ES-I3 (cell line): ENCODE measurements at regions not wholly inside any gene's neighbourhood (a gene's known extent, or its start where the extent isn't known, plus 50 kb on each side); places are given as distances from the start of the nearest gene placed in this dataset.

ENCODE experiments used
- H3K36me3 ChIP-seq: 2 replicates; pipeline ENCODE4 v1.6.1; 2013; ENCODE audit warnings: mild to moderate bottlenecking, low read length, control low read depth, moderate library complexity; ENCODE audit not compliant: insufficient read depth
- H3K4me1 ChIP-seq: 2 replicates; pipeline ENCODE4 v1.6.1; 2013; ENCODE audit warnings: mild to moderate bottlenecking, control low read depth, low read length; ENCODE audit not compliant: insufficient read depth
- H3K9ac ChIP-seq: 2 replicates; pipeline ENCODE4 v1.6.1; 2013; ENCODE audit warnings: low read depth, mild to moderate bottlenecking, low read length, moderate library complexity
- H3K9me3 ChIP-seq: 2 replicates; pipeline ENCODE4 v1.6.1; 2013; ENCODE audit warnings: mild to moderate bottlenecking, low read length, moderate library complexity; ENCODE audit not compliant: control insufficient read depth, insufficient read depth

DNA sequence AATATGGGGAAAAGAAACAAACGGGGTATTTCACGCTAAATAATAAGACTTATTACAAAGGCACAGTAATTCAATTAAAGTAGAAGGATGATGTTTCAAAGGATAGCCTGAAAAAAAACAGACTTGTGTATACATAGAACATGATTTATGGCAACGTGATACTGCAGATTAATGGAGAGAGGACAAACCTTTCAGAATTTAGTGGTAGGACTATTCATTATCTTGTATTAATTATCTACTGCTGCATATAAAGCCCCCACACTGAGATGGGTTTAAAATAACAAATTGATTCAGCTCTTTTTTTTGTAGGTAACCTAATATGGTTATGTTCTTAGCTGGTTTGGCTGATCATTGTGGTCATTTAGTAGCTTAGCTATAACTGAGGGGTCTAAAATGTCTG is 1269.0 kb downstream of the FSTL5 start:
- Histone ChIP-seq H3K9me3 (no peaks in the 10 kb centered on the region), H3K9ac (no peak overlapping the region), H3K36me3 (no peaks in the 10 kb centered on the region), H3K4me1 (no peaks in the 10 kb centered on the region)

- no peaks in the 10 kb centered on the region for H3K4me1 ChIP-seq
- H3K9me3 ChIP-seq: no peaks in the 10 kb centered on the region
- no peak overlapping the region for H3K9ac ChIP-seq
- H3K36me3 ChIP-seq: no peaks in the 10 kb centered on the region
Measured at GRCh38 chr4:160927311-160927710, 1236.5 kb downstream of the FSTL5 start.

- Histone ChIP-seq H3K4me1 (no peaks in the 10 kb centered on the region), H3K9ac (no peak overlapping the region), H3K9me3 (no peaks in the 10 kb centered on the region), H3K36me3 (no peaks in the 10 kb centered on the region)
Measured at GRCh38 chr4:160928482-160928881, 1235.3 kb downstream of the FSTL5 start.

GRCh38 chr4:160947653-160948052 is 1216.1 kb downstream of the FSTL5 start:
- Histone ChIP-seq H3K9me3 (peaks cover 2% of the 10 kb centered on the region; the same call in 1 of the 2 replicates), H3K9ac (no peak overlapping the region), H3K4me1 (no peaks in the 10 kb centered on the region), H3K36me3 (no peaks in the 10 kb centered on the region)

DNA sequence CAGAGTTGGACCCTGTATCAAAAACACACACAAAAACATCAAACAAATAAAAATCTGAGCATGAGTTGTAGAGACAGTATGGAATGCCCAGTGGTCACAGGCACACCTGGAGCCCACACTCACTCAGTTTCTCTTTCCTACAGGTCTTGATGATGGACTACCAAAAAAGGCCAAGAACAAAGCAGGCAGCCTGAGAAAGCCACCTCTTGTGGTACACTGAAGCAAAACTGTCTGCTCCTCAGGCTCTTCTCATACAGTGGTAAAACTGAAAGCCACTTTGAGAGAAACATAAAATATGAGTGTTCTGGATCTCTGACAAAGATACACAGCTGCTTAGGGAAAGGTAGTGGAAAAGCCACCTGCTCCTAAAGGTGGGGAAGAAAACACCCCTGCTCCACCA is 1206.9 kb downstream of the FSTL5 start:
- H3K36me3 ChIP-seq: no peaks in the 10 kb centered on the region
- H3K9ac ChIP-seq: no peak overlapping the region
- no peaks in the 10 kb centered on the region for H3K4me1 ChIP-seq
- H3K9me3 ChIP-seq: no peaks in the 10 kb centered on the region

GRCh38 chr4:160969925-160970324 is 1193.9 kb downstream of the FSTL5 start:
- Histone ChIP-seq H3K9ac (no peak overlapping the region), H3K36me3 (no peaks in the 10 kb centered on the region), H3K4me1 (no peaks in the 10 kb centered on the region), H3K9me3 (no peaks in the 10 kb centered on the region)

DNA sequence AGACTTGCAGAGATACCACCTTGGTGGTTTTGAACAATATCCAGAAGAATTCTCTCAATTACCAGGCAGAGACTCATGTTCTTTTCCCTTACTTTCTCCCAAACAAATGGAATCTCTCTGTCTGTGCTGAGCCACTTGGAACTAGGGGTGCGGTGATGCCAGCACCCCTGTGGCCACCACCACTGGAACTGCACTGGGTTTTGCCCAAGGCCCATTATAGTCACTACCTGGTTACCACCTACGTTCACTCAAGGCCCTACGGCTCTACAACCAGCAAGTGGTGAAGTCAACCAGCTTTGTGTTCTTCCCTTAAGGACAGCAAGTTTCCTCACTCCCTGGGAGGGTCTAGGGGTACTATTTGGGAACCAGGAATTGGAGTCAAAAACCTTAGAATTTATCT is 1183.7 kb downstream of the FSTL5 start:
- Histone ChIP-seq H3K4me1 (no peaks in the 10 kb centered on the region), H3K9me3 (no peaks in the 10 kb centered on the region), H3K9ac (no peak overlapping the region), H3K36me3 (no peaks in the 10 kb centered on the region)

DNA sequence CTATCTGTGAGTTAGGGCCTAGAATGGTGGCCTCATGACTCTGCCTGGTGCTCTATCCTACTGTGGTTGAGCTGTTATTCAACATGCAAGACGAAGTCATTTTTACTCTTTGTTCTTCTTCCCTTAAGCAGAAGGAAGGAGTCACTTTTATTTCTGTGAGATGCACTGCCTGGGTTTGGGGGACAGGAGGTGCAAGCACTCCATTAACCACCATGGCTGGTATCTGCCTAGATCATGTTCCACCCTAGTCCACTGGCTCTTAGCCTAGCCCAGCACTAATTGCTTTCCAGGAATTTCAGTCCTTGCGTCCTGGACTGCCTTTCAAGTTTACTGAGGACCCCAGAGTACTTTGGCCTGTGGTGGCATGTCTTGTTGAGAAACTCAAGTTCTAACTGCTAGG is 1182.7 kb downstream of the FSTL5 start:
- H3K36me3 ChIP-seq: no peaks in the 10 kb centered on the region
- H3K9me3 ChIP-seq: no peaks in the 10 kb centered on the region
- H3K9ac ChIP-seq: no peak overlapping the region
- H3K4me1 ChIP-seq: no peaks in the 10 kb centered on the region

DNA sequence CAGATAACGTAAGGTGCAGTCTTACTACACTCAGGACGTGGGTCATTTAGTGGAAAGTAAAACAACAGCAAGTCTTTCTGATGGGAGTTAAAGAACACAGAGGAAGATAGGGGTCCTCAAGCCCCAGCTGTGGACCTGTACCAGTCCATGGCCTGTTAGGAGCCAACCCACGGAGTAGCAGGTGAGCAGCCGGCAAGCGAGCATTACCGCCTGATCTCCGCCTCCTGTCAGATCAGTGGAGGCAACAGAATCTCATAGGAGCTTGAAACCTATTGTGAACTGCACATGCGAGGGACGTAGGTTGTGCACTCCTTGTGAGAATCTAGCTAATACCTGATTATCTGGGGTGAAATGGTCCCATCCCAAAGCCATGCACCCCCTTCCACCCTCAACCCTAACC is 1180.8 kb downstream of the FSTL5 start:
- no peaks in the 10 kb centered on the region for H3K4me1 ChIP-seq
- no peak overlapping the region for H3K9ac ChIP-seq
- H3K9me3 ChIP-seq: no peaks in the 10 kb centered on the region
- H3K36me3 ChIP-seq: no peaks in the 10 kb centered on the region

DNA sequence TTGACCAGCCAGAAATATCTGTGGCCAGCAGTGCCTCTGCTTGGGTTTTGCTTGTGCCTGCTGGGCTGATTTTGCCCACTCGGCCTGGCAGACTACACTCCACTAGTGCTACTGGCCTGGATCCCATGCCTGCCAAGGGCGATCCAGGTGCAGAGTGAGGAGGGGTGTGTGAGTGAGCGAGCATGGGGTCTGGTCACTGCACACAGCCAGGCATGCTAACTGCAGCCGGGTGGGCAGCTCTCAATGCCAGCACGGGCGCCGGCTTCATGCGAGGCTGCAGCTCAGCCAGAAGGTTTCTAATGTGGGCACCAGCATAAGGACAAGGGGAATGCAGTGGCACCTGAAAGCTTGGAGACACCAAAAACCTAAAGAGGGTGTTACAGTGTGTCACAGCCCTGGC is 1161.4 kb downstream of the FSTL5 start:
- Histone ChIP-seq H3K9me3 (no peaks in the 10 kb centered on the region; the same call in 1 of the 2 replicates), H3K9ac (no peak overlapping the region), H3K36me3 (no peaks in the 10 kb centered on the region), H3K4me1 (no peaks in the 10 kb centered on the region)

- no peaks in the 10 kb centered on the region for H3K36me3 ChIP-seq
- no peak overlapping the region for H3K9ac ChIP-seq
- H3K4me1 ChIP-seq: no peaks in the 10 kb centered on the region
- no peaks in the 10 kb centered on the region; the same call in 1 of the 2 replicates for H3K9me3 ChIP-seq
Measured at GRCh38 chr4:161003418-161004057, 1160.3 kb downstream of the FSTL5 start.

DNA sequence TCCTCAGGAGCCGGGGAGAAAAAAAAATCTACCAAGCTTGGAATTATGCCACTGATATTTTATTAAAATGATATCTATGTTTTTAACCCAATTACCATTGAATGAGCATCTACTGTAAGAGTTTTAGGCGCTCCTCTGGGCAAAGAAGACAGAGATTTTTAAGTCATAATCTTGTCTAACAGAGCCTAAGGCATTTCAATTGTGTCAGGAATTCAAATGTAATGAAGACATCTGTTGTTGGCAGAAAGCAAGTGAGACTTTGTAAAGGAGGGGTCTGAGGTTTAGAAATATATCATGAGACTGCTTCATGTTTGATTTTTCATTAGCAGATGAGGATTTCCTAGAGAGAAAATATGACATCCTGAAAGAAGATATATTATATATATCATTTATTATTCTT is 1158.1 kb downstream of the FSTL5 start:
- Histone ChIP-seq H3K36me3 (no peaks in the 10 kb centered on the region), H3K9me3 (no peaks in the 10 kb centered on the region; the same call in 1 of the 2 replicates), H3K9ac (no peak overlapping the region), H3K4me1 (no peaks in the 10 kb centered on the region)

DNA sequence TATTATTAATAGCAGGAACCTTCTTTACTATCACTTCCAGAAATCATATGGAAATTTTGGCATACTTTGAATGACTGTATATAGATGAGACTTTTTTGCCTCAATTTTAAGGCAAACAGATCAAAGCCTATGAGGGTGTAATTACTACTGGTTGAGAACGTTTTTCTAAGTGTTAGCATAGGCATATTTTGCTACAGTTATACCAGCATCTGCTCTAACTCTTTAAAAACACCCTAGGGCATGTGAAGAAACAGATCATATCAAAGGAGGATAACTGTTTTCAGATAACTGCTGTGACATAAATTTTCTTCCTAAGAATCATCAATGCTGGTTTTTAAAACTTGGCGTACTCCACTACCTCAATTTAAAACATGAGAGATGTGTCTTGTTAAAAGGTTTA is 1155.3 kb downstream of the FSTL5 start:
- Histone ChIP-seq H3K9me3 (no peaks in the 10 kb centered on the region), H3K4me1 (no peaks in the 10 kb centered on the region), H3K36me3 (no peaks in the 10 kb centered on the region), H3K9ac (no peak overlapping the region)

- no peak overlapping the region for H3K9ac ChIP-seq
- no peaks in the 10 kb centered on the region for H3K36me3 ChIP-seq
- no peaks in the 10 kb centered on the region for H3K4me1 ChIP-seq
- H3K9me3 ChIP-seq: no peaks in the 10 kb centered on the region
Measured at GRCh38 chr4:161010227-161010626, 1153.6 kb downstream of the FSTL5 start.
